ENCODE measurements at regions not wholly inside any gene's neighbourhood (a gene's known extent, or its start where the extent isn't known, plus 50 kb on each side); places are given as distances from the start of the nearest gene placed in this dataset.

DNA sequence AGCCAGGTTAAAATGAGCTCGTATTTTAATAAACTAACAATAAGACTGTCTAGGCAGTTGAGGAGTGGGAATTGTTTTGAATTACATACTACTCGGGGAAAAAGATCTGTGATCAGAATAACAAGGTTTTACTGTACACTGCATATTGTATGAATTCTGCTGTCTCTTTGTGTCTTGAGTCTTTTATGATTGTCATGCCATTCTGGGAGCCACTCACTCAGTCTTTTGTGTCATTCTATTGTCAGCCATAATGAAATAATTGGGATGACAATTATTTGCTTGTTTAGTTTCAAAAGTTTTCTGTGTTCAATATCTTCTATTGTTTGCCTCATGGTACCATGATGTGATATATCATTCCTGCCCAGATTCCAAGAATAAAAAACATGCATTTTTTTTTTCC, 339.6 kb upstream of the TBL1XR1 start:
- no peak for DNase-seq (ENCODE audit: low read depth)

DNA sequence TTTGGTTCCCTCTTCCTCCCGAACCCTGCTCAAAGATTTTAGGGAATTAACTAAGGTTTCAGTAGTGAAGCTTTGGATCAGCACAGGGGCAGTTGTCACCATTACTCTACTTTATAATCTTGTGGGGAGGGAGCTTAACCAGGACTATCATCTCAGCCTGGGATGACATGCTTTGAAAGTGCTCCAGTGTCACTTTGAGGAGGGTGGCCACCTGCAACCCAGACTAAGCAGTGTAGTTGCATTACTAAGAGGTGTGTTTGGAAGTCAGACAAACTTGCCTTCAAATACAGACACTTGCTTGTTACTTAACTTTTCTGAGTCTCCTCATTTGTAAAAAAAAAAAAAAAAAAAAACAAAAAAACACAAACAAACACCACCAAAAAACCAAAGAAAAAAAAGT, 340.3 kb upstream of the TBL1XR1 start:
- DNase-seq (ENCODE audit: low read depth) = no peak

DNA sequence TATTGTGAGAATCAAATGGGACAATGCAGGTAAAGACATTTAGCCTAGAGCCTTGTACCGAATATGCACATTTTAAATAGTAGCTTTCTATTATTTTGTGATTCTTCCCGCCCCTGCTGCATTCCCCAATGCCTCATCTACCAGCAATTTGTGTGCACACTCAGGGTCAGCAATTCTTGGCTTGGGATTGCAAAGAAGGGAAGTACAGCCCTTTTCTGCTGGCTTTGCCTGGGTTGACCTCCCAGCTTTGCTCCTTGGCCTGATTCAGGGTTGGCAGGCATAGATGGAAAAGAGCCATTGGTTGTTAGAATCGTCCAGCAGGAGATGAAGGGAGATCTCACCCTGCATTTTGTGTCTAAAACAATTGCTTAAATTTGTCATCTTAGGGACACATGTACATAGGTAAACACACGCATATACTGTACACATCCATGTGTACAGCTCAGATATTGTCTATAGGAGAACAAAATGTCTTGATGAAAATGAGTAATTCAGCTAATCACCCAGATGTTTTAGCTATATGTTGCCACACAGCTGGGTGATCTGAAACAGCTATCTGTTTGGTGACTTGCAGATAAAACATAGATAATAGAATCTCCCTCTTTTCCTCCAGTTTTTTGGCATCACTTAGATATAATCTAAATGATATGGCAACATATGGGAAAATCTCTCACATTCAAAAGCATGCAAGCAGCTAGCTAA, 340.9 kb upstream of the TBL1XR1 start:
- DNase-seq (ENCODE audit: low read depth) = no peak

DNA sequence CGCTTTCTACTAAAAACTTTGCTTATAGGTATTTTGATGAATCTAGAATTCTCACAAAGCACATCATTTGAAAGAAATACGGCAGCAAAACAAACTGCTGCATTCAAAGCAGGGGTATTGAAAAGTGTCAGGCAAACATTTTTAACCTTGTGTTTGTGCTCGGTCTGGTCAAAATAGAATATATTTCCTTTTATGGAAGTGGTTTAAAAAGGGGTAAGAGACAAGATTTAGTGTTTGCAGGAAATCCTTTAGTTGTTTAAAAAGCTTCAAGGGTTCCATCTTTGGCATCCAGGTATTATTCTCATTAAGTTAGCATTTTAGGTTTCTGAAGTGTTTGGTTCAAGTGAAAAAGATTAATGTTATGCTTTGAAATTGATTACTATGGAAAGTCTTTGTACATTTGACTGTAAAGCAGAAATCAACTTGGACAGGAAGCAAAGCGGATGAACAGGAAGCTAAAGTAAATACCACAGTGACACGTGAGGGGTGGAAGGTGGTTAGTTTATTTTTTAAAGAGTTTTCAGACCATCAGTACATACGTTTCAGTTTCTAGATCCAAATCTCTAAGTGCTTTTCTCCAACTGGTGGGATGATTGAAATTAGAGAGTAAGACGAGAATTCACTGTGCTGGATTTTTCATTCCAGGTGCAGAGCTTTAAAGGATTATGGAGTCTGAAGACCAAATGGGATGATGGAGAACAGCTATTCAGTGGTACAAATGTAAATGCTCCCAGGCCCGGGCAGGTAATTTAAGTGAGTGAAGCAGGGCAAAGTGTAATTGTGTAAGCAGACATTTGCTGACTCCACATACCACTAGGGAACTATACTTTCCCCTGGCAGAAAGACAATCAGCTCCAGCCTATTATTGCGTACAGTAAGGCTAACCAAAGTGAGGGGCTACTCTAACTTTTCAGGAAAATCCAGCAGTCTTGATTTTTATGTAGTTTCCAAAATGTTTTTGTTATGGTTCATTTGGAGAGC, 341.8 kb upstream of the TBL1XR1 start:
- DNase-seq (ENCODE audit: low read depth) = no peak

DNA sequence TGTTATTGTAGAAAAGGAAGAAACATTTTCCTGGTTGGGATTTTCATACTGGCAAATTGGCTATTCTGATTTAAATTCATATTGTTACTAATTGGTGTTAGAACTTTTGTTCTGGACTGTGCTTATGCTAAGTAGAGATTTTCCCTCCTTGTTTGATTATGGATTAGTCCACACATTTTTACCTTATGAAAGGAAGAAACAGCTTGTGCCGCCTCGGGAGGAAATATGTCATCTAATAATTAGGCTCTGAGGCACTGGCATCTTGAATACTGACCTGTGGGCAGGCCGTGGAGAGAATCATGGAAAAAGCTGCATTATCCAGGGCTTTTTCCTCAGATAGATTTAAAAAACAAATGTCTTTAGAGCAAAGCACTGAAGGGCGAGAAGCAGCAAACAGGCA, 344.3 kb upstream of the TBL1XR1 start:
- DNase-seq (ENCODE audit: low read depth) = no peak

DNA sequence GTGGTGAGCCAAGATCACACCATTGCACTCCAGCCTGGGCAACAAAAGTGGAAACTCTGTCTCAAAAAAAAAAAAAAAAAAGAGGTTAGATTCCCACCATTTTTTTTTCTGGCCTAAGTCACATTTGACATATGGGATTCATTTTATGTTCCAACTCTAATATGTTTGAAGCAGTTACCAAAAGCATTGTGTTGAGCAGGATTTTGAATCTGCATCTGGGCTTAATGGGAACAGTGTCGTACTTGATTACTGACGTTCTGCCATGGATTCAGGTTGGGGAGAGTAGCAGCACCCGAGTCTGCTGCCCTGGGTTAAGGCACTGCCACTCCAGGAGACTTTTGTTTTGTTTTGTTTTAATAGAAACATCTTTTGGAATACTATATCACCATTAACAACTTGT, 348.7 kb upstream of the TBL1XR1 start:
- DNase-seq (ENCODE audit: low read depth) = no peak

DNA sequence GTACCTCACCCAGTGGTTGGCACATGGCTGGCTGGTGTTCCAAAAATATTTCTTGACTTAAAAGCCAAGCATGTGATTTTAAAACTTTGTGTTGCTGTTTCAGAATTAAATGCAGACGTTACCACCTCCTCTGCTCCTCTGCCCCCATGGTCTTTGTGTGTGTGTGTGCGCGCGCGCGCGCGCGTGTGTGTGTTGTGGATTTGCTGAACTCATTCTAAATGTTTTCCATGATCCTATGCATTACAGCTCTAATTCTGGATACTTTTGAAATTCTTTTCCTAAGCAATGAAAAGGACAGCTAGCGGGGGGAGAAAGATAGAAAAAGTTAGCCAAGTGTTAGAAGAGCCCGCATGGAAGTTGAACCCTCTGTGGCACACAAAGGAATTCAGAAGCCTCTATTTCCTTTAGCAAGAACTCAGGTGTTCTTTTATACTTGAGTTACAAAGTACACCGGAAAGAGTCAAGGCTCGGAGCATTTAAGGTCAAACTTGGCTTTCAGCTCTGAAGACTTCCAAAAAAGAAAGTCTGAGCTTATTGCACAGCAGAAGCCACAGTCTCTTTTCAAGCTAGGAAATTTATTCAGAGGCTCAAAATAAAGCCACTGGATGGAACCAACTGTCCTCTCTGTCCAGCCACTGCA, 350.5 kb upstream of the TBL1XR1 start:
- DNase-seq (ENCODE audit: low read depth) = no peak

DNA sequence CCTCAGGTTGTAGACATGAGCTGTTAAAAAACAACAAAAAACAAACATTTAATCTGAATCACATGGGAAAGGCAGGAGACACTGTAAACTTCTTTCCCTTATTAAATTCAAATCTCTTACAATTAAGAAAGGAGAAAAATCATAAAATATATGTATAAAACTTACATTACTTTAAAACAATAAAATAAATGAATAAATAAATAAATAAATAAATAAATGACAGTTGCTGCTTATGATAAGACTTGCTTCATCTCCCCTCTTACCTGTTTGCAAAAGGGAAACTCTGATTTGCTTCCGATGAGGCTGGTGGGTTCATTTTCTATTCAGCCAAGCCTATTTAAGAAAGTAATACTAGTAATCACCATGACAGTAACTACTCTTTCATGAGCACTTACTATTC, 353.4 kb upstream of the TBL1XR1 start:
- DNase-seq (ENCODE audit: low read depth) = no peak

DNA sequence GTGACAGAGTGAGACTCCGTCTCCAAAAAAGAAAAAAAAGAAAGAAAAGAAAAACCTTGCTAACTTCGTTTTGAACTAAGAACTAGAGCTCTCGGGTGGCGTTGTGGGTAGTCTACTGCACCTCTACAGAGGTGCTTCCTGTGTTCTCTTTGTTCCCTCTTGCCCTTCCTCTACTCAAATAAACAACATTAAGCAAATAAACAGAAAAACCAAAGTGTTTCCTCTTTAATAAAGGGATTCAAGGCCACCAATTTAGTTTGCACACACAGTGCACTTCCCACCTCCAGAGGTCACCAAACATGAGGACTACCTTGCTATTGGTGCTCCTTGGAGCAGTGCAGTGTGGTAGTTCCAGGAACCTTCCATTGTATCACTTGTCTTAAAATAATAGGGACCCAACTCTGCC, 354.2 kb upstream of the TBL1XR1 start:
- no peak for DNase-seq (ENCODE audit: low read depth)

DNA sequence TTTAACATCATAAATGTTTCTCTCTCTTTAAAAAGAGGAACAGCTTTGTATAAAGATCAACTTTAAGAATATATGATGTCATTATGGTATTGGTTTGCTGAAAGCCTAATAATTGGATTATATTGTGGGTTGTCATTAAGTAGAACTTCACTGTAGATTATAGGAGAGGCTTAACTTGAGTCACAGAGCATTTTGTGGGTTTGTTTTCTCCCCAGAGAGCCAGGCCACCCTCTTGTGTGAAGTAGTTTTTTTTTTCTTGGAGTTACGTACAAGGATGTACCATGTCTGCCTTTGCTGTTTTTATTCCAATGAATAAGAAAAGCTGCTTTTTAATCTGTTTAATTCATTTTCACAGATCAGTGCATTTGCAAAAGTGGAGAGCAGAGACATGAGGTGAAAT, 354.8 kb upstream of the TBL1XR1 start:
- DNase-seq (ENCODE audit: low read depth) = no peak

DNA sequence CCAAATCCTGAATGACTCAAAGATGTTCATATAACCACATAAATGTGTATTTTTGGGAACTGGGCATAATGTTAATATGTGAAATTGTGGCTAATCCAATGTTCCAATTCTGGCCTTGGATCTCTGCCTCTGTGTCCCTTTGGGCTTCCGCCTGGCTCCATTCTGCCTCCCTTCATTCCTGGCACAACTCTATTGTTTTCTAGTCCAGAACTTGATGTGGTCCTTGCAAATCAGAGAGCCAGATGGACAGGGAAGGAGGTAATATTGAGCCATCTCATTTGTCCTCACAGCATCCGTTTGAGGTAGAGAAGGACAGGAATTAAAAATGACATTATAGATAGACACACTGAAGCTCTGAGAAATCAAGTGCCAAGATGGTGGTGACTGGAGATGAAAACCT, 355.7 kb upstream of the TBL1XR1 start:
- no peak for DNase-seq (ENCODE audit: low read depth)

DNA sequence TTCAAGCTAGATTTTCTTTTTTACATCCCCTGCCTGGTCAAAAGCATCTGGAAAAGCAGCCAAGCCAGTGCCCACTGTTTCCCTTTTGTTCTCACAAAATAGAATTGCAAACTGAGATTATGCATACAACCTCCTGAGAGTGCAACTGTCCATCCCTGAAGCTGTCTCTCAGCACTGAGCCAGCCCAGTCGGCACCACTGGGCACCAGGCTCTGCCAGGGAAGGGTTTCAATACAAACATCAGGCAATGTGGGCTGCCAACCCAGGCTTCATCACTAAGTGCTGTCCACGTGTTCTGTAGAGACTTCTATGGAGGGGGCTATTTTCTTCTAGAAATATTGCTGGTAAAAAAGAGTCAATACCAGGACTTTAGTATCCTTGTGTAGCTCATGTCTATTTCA, 356.3 kb upstream of the TBL1XR1 start:
- DNase-seq (ENCODE audit: low read depth) = no peak

DNA sequence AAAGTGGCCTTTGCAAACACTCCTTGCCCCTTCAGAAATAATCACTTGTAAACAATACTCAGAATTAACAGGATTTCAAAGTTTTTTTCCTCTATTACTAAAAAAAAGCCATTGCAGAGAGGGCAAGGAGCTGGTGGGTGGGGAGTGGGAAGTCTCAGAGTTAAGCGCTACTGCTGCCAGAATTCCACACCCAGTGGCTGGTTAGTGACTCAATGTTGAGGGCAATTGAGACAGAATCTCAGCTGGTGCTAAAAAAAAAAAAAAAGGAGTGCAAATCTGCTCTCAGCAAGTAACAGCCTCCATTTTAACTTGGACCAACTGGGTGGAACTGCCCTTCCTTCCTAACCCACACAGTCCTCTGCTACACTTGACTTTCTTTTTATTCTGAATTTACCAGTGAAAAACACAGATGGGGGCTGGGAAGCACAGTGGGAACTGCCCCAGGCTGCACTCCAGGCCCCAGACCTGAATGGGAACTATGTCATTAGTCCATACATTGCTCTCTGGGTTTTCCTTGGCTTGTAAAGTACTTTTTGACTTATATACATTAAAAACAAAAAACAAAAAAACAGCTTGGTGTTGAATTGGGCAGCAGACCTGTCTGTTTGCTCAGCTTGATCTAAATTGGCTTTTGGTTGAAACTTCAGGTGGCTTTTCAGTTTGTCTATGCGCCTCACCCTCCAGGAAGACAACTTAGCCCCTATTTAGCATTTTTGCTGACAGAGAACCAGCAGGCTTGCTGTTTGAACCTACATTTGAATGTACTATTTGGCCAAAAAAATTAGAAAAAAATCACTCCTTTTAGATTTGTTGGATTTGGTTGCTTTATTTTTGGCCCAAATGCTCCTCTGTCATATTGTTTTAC, 357.8 kb upstream of the TBL1XR1 start:
- DNase-seq (ENCODE audit: low read depth) = no peak

DNA sequence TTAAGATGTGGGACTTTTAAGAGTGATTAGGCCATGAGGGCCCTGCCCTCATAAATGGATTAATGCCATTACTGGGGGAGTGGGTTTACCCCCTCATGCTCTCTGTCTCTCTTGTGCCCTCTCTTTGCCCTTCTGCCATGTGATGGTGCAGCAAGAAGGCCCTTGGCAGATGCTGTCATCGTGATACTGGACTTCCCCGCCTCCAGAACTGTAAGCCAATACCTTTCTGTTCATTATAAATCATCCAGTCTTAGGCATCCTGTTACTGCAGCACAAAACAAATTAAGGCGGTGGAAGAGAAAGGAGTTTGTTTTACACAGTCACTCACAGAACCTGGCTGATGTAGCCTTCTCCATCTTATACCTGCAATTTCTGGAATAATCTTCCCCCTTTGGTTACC, 360.3 kb upstream of the TBL1XR1 start:
- no peak for DNase-seq (ENCODE audit: low read depth)

DNA sequence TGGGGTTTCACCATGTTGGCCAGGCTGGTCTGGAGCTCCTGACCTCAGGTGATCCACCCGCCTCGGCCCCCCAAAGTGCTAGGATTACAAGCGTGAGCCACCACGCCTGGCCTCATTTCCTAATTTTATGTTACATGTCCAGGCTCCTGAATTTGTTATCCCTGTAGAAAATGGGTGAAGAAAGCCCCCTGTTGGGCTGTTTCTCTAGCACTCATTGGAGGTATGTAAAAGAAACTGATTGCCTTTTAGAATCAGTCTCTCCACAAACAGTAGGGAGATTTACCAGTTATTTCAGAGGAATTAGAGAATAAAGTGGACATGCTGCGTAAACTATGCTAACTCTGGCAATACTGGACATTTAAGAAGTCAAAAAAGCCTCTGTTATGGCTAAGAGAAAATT, 364.1 kb upstream of the TBL1XR1 start:
- no peak for DNase-seq (ENCODE audit: low read depth)

DNA sequence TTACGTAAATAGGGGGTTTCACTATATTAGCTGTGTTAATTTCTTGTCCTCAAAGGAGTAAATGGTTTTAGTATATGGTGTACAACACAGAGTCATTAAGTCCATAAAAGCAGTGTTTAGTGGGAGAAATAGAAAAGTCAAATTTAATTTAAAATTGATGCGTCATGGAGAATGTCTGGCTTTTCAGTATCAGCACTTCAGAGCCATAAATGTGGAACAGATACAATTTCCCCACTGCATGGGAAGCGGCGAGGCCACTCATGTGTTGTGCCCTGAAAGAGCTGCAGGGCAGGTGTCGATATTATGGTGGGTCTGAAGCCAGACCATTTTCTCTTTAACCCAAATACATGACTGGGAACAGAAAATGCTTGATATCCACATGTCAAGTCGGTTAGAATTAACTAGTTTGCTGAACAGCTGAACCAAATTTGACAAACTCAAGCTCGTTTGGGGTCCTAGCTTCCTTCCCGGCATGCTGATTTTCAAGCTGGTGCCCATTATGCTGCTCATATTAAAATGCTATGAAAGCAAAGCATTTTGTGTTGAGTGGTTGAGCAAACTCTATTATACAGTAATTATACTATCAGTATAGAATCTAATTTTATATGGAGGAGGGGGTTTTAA, 364.6 kb upstream of the TBL1XR1 start:
- no peak for DNase-seq (ENCODE audit: low read depth)

DNA sequence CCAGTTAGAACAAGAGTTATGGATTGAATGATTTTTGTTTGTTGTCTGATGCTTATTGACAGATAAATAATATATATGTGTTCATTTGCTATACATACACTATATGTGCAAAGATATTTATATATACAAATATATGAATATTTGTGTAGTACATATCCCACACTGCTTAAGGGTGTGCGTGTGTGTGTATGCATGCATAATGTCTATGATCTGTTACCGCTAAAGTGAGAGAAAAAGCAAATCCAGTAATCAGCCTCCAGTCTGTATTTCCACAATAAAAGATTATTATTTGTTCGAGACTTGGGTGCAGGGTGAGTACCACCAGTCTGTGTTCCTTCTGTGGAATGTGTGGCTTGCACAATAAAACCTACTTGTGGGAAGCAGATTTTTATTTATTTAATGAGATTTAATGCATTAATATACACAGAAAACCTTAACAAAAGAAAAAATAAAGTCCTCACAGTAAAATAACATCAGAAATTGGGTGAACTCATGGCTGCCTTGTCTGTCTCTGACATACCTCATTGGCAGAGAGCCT, 366.0 kb upstream of the TBL1XR1 start:
- no peak for DNase-seq (ENCODE audit: low read depth)

DNA sequence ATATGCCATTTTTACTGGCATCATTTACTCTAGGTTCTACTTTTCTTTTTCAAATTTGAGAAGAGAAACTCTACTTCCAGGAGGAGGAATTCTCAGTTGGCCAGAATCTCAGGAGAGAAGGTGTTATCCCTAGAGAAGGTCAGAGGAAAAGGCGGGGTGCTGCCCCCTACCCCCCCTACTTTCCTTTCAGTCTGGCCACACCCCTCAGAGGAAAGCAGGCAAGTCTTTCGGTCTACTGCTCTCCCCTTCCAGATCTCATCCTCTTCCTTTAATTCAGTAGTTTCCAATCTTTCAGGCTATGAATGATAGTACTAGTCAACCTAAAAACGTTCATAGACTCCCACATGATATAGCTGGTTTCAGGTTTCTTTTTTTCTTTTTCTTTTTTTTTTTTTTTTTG, 366.5 kb upstream of the TBL1XR1 start:
- no peak for DNase-seq (ENCODE audit: low read depth)

DNA sequence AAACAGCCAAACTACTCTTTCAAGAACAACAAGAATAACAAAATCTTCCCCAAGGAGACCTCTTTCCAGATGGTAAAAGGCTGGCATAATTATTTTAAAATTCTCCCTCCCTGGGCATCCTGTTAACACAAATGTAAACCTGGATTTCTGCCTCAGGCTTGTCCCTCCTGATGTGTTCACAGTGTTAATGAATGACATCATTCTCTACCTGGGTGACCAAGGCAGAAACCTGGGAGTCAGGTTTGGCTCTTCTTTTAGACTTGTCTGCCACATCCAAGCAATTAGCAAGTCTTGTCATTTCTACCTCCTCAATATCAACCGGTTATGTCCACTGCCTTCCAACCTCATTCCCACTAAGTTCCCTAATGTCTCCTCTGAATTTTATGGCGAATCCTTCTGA, 368.7 kb upstream of the TBL1XR1 start:
- no peak for DNase-seq (ENCODE audit: low read depth)

DNA sequence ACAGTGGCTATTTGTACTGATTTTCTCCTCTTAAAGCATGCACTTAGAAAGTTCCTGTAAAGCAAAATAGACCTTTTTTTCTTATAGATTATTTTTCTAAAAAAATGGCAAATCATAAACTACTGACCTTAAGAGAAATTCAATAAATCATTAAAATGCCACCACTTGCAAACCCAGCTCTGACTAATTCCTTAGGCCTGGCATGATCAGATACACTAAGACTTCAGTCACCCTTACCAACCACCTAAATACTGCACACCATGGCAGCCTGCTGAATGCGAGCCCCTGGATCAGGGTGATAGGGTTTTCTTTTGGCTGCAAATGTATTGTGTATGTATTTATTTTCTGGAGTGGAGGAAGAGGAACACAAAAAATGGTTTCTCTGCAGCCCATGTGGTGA, 370.6 kb upstream of the TBL1XR1 start:
- no peak for DNase-seq (ENCODE audit: low read depth)

DNA sequence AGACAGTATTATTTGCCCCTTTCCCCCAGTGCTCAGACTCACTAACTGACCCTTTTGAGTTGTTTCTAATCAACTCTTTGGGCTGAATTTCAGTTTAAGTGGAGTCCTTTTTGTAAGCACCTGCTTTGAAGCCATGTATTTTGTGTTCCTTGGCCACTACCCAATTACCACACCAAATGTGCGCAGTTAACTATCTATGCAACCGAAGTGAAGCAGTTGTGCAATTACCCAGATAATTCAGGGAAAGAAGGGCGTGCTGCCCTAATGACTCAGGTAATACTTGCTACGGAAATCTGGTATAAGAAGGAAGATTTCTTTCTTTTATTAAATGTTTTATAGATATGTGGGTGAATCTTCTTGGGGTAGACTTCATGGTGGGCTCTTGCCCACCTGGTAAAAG, 371.9 kb upstream of the TBL1XR1 start:
- no peak for DNase-seq (ENCODE audit: low read depth)
